MM.1S (cell line): ENCODE measurements at regions not wholly inside any gene's neighbourhood (a gene's known extent, or its start where the extent isn't known, plus 50 kb on each side); places are given as distances from the start of the nearest gene placed in this dataset.

ENCODE experiments used
- EZH2 ChIP-seq: fragments of 300-600 bp; sonication (generic); optimal IDR thresholded peaks from 2 replicates; pipeline ENCODE3; 2017; ENCODE audit warnings: low read depth, mild to moderate bottlenecking, antibody characterized with exemption, low read length, mixed read lengths
- EZH2phosphoT487 ChIP-seq: fragments of 300-600 bp; sonication (generic); IDR thresholded peaks from 2 replicates; pipeline ENCODE4 v1.6.1; 2018; ENCODE audit warnings: antibody characterized with exemption, low read length
- TF ChIP-seq, protein P1 (sequence below): fragments of 300-600 bp; sonication (generic); IDR thresholded peaks from 2 replicates; pipeline ENCODE4 v1.5.1; 2016; ENCODE audit warnings: antibody characterized with exemption, low read length, mixed read lengths

DNA sequence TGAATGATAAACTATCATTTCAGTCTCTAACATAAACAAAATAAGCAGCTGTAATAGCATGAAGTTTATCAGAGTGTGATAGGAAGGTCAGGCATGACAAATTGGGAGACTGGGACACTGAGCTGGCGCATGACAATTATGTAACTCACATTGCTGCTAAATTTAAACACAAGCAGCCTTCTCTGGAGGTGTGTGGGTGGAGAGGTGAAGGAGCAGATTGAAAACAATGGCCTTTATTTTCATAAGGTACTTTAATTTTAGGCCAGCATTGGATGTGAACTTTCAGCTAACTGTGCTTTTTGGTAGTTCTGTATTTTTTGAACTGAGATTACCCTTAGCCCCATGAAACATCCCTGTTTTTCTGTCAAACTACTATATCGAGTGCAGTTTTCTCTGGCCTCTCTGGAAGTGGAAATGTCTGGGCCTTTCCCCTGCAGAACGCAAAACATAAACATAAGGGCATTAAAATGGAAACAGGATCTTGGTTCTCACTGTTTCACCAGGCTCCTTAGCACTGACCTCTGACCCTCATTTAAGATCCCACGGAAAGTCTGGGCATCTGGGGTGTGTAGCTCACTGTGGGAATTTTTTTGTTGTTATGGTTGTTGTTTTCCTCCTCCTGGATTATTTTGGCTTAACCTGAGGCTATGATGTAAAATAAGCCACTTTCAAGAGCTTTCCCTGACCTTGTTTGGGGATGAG is 160.1 kb upstream of the DPH6 start:
- TF ChIP-seq, protein P1, sequence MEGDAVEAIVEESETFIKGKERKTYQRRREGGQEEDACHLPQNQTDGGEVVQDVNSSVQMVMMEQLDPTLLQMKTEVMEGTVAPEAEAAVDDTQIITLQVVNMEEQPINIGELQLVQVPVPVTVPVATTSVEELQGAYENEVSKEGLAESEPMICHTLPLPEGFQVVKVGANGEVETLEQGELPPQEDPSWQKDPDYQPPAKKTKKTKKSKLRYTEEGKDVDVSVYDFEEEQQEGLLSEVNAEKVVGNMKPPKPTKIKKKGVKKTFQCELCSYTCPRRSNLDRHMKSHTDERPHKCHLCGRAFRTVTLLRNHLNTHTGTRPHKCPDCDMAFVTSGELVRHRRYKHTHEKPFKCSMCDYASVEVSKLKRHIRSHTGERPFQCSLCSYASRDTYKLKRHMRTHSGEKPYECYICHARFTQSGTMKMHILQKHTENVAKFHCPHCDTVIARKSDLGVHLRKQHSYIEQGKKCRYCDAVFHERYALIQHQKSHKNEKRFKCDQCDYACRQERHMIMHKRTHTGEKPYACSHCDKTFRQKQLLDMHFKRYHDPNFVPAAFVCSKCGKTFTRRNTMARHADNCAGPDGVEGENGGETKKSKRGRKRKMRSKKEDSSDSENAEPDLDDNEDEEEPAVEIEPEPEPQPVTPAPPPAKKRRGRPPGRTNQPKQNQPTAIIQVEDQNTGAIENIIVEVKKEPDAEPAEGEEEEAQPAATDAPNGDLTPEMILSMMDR = no peak
- TF ChIP-seq EZH2phosphoT487 (no peak), EZH2 (no peak)
